ENCODE measurements at regions not wholly inside any gene's neighbourhood (a gene's known extent, or its start where the extent isn't known, plus 50 kb on each side); places are given as distances from the start of the nearest gene placed in this dataset.

DNA sequence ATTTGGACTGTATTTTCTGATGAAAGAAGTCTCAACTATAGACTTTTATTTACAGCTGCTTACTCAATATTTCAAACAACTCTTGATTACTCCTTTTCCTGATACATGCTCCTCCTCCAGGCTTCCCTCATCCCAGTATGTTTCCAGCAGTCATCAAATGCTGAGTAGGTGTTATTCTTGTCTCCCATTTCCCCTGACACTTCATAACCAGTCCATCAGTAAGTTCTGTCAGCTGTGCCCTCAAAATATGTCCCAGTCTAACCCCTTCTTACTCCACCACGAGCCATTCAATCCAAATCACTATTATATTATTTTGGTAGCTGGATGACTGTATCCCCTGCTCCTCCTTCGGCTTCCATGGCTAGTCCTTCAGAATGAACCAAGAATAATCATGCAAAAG, 189.1 kb upstream of the DTNA start:
- no peaks in the 10 kb centered on the region for H3K27me3 ChIP-seq
- no peaks in the 10 kb centered on the region for H3K4me1 ChIP-seq
- H3K36me3 ChIP-seq = no peaks in the 10 kb centered on the region
- no peak overlapping the region for H3K4me3 ChIP-seq
- intact Hi-C loops (cut with DNase I; ENCODE audit: low total_unique reads) = no loop called here
- TF ChIP-seq POLR2AphosphoS5 (IDR thresholded peaks at IDR 0.05) = no peak
- TF ChIP-seq, protein P1, sequence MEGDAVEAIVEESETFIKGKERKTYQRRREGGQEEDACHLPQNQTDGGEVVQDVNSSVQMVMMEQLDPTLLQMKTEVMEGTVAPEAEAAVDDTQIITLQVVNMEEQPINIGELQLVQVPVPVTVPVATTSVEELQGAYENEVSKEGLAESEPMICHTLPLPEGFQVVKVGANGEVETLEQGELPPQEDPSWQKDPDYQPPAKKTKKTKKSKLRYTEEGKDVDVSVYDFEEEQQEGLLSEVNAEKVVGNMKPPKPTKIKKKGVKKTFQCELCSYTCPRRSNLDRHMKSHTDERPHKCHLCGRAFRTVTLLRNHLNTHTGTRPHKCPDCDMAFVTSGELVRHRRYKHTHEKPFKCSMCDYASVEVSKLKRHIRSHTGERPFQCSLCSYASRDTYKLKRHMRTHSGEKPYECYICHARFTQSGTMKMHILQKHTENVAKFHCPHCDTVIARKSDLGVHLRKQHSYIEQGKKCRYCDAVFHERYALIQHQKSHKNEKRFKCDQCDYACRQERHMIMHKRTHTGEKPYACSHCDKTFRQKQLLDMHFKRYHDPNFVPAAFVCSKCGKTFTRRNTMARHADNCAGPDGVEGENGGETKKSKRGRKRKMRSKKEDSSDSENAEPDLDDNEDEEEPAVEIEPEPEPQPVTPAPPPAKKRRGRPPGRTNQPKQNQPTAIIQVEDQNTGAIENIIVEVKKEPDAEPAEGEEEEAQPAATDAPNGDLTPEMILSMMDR (IDR thresholded peaks at IDR 0.05) = no peak
- TF ChIP-seq POLR2A (IDR thresholded peaks at IDR 0.05) = no peak
- DNase-seq (ENCODE audit: low spot score in 2 of 2) = no peak
- H3K27ac ChIP-seq = no peak overlapping the region
- peaks cover 0 to 5% of the 10 kb centered on the region in 2 donors for H3K9me3 ChIP-seq

DNA sequence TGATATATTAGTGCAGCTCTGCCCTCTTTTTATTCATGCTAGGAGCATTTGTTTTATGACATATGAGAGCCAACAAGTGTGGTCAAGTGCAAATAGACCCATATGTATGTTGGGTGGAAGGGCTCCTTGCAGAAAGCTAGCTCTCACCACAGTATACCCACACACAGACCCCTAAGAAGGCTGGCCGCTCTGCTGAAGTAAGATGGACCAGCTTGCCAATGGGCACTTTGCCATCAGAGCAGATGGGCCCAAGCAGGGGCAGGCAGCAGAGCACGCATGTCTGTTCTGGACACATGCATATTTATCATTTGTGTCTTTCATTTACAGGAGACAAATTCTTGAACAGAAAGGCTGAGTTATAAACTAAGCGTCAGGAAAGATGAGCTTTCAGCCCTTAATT, 187.5 kb upstream of the DTNA start:
- Histone ChIP-seq H3K27me3 (no peaks in the 10 kb centered on the region), H3K36me3 (no peaks in the 10 kb centered on the region), H3K9me3 (no peaks in the 10 kb centered on the region), H3K4me1 (no peaks in the 10 kb centered on the region), H3K4me3 (no peak overlapping the region), H3K27ac (no peak overlapping the region)
- TF ChIP-seq, protein P1 (IDR thresholded peaks at IDR 0.05) = no peak
- no peak for TF ChIP-seq POLR2AphosphoS5 (IDR thresholded peaks at IDR 0.05)
- no peak for TF ChIP-seq POLR2A (IDR thresholded peaks at IDR 0.05)
- intact Hi-C loops (cut with DNase I; ENCODE audit: low total_unique reads) = no loop called here
- no peak for DNase-seq (ENCODE audit: low spot score in 2 of 2)

DNA sequence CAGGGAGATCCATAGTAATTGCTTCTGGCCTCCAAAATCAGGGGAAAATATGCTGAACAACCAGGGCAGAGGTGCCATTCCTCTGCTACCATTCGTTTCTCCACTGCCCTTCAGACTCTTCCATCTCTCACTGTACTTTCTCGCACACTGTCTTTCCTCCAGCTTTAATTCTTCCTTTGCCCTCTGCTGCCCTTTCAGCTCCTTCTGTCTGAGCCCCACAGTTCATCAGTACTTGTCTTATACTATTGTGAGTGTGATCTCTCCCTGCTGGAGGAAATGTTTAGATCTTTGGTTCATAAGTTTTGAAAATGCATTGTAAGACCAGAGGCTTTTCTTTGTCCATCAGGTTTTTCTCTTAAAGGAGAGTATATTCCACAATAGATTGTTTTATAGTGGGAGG, 184.9 kb upstream of the DTNA start:
- H3K4me1 ChIP-seq = no peaks in the 10 kb centered on the region
- intact Hi-C loops (cut with DNase I; ENCODE audit: low total_unique reads) = no loop called here
- H3K36me3 ChIP-seq = no peaks in the 10 kb centered on the region
- no peak overlapping the region for H3K27ac ChIP-seq
- H3K9me3 ChIP-seq = no peaks in the 10 kb centered on the region
- H3K27me3 ChIP-seq = no peaks in the 10 kb centered on the region
- DNase-seq (ENCODE audit: low spot score in 2 of 2) = no peak
- H3K4me3 ChIP-seq = no peak overlapping the region
- no peak for TF ChIP-seq POLR2AphosphoS5 (IDR thresholded peaks at IDR 0.05)
- no peak for TF ChIP-seq POLR2A (IDR thresholded peaks at IDR 0.05)
- TF ChIP-seq, protein P1 (IDR thresholded peaks at IDR 0.05) = no peak

DNA sequence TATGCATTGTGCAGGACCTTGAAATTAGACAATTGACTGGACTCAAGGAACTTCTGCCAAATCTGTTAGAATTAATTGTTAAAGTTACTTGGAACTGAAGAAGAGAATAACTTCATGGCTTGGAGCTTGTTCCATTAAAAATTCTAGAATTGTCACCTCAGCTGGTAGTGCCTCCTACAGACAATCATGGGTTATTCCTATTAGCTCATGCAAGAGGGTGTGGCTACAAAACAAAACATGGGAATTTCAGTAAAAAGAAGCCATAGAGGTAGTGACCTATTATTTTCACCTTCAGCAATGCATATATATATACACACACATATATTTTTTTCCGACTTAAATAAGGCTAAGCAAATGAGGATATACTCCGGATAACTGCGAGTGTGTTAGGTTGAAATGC, 181.9 kb upstream of the DTNA start:
- H3K9me3 ChIP-seq = no peaks in the 10 kb centered on the region
- intact Hi-C loops (cut with DNase I; ENCODE audit: low total_unique reads) = no loop called here
- no peak overlapping the region for H3K4me3 ChIP-seq
- H3K4me1 ChIP-seq = no peaks in the 10 kb centered on the region
- H3K27me3 ChIP-seq = no peaks in the 10 kb centered on the region
- DNase-seq (ENCODE audit: low spot score in 2 of 2) = no peak
- TF ChIP-seq, protein P1 (IDR thresholded peaks at IDR 0.05) = no peak
- no peak for TF ChIP-seq POLR2A (IDR thresholded peaks at IDR 0.05)
- no peak for TF ChIP-seq POLR2AphosphoS5 (IDR thresholded peaks at IDR 0.05)
- no peak overlapping the region for H3K27ac ChIP-seq
- no peaks in the 10 kb centered on the region for H3K36me3 ChIP-seq

DNA sequence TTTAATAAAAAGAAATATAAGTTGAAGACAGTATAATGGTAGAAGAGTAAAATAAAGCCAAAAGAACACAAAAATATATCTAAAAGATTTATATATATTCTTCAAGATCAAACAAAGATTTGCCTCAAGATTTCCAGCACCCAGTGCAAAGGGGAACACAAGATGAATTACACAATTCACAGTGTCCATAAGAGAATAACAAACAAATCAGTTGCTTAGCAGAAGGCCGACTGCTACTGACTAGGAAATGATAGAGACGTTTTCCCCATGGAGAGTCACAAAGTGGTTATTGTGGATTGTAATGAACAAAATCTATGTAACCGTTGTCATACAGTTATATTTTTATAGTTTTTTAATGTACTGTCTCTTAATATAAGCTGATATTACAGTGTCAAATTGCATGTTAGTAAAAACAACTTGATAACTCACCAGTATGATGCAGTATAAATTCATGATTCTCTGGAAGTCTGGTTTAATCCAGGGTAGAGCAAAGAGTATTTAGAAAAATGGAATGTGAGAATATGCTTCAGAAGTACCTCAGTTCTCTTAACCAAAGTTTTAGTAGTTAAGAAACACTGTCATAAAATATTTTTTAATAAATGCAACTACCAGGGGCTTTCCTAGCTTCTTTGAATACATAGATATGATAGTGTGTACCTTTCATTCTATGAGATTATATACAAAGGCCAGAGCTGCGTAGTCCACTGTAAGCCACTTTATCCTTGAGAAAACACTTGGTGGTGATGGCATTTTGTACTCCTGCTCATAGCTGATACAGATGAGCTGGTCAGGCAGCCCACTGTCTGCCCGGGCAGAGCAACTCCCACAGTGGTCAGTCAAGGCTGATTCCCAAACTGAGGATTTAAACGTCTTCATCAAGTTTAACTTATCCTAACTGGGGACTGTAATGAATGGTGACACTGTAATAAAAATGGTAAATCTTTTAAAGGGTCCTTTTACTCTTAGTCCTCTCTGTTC, 180.5 kb upstream of the DTNA start:
- no peaks in the 10 kb centered on the region for H3K4me1 ChIP-seq

More for the DNA sequence above, 180.5 kb upstream of the DTNA start:
- peaks cover 0 to 2% of the 10 kb centered on the region in 2 donors for H3K9me3 ChIP-seq
- no peak overlapping the region for H3K27ac ChIP-seq
- TF ChIP-seq POLR2AphosphoS5 (IDR thresholded peaks at IDR 0.05) = no peak
- H3K27me3 ChIP-seq = no peaks in the 10 kb centered on the region
- DNase-seq (ENCODE audit: low spot score in 2 of 2) = no peak
- H3K36me3 ChIP-seq = no peaks in the 10 kb centered on the region
- intact Hi-C loops (cut with DNase I; ENCODE audit: low total_unique reads) = no loop called here
- no peak overlapping the region for H3K4me3 ChIP-seq

All from breast epithelium (tissue), 4 donors.